Glutamatergic neuron (in vitro differentiated cells): ENCODE measurements at regions not wholly inside any gene's neighbourhood (a gene's known extent, or its start where the extent isn't known, plus 50 kb on each side); places are given as distances from the start of the nearest gene placed in this dataset.
"Not testable (repeated sequence)": the region's sequence is repeated elsewhere in the genome, so short reads cannot be mapped to it uniquely, and the experiment has no call there.

Experiments
- DNase-seq: peaks from one replicate; pipeline ENCODE4 v3.0.0; 2022
- H3K27ac Mint-ChIP-seq: one replicate; pipeline ENCODE4 v1.8.0; 2020; ENCODE audit warnings: mild to moderate bottlenecking, mixed read lengths, inconsistent platforms; ENCODE audit not compliant: unreplicated experiment
- H3K27me3 Mint-ChIP-seq: one replicate; pipeline ENCODE4 v1.8.0; 2020; ENCODE audit warnings: mild to moderate bottlenecking, moderate library complexity, mixed read lengths, inconsistent platforms; ENCODE audit not compliant: unreplicated experiment
- H3K36me3 Mint-ChIP-seq: one replicate; pipeline ENCODE4 v1.8.0; 2020; ENCODE audit warnings: mild to moderate bottlenecking, mixed read lengths, inconsistent platforms; ENCODE audit not compliant: unreplicated experiment
- H3K4me1 Mint-ChIP-seq: one replicate; pipeline ENCODE4 v1.8.0; 2020; ENCODE audit warnings: mild to moderate bottlenecking, low read depth, mixed read lengths, inconsistent platforms; ENCODE audit not compliant: unreplicated experiment
- H3K4me3 Mint-ChIP-seq: one replicate; pipeline ENCODE4 v1.8.0; 2020; ENCODE audit warnings: mild to moderate bottlenecking, mixed read lengths, inconsistent platforms; ENCODE audit not compliant: unreplicated experiment
- H3K9me3 Mint-ChIP-seq: one replicate; pipeline ENCODE4 v1.8.0; 2020; ENCODE audit warnings: mild to moderate bottlenecking, moderate library complexity, mixed read lengths, inconsistent platforms; ENCODE audit not compliant: unreplicated experiment
- TF ChIP-seq, protein P1 (sequence below): fragments of 200-600 bp; sonication (generic); IDR thresholded peaks from one replicate; pipeline ENCODE4 v1.5.0; 2021; ENCODE audit not compliant: partially characterized antibody, unreplicated experiment

DNA sequence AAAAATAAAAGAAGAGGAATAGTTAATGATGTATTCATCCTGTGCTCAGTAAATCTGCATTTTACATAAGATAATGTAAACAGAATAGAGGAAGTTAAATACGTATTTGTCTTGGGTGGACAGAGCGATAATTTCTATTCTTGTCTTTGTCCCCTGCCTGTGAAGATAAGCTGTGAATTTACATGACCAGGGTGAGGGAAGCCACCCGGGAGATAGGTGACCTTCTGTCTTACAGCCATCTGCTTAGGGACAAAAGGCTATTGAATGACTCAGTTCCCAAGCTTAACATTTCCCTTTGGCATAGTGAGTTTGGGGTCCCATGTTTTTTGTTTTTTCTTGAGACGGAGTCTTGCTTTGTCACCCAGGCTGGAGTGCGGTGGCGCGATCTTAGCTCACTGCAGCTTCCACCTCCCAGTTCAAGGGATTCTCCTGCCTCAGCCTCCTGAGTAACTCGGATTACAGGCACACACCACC lies 88.7 kb upstream of the KCTD7 start:
- Mint-ChIP-seq H3K4me1 (peaks cover 14% of the 10 kb centered on the region), H3K27me3 (peaks cover 2% of the 10 kb centered on the region), H3K9me3 (peaks cover 2% of the 10 kb centered on the region), H3K4me3 (peak overlapping the region; percentile 9), H3K36me3 (no peaks in the 10 kb centered on the region), H3K27ac (peak overlapping the region; percentile 95)
- no peak for DNase-seq
- TF ChIP-seq, protein P1, sequence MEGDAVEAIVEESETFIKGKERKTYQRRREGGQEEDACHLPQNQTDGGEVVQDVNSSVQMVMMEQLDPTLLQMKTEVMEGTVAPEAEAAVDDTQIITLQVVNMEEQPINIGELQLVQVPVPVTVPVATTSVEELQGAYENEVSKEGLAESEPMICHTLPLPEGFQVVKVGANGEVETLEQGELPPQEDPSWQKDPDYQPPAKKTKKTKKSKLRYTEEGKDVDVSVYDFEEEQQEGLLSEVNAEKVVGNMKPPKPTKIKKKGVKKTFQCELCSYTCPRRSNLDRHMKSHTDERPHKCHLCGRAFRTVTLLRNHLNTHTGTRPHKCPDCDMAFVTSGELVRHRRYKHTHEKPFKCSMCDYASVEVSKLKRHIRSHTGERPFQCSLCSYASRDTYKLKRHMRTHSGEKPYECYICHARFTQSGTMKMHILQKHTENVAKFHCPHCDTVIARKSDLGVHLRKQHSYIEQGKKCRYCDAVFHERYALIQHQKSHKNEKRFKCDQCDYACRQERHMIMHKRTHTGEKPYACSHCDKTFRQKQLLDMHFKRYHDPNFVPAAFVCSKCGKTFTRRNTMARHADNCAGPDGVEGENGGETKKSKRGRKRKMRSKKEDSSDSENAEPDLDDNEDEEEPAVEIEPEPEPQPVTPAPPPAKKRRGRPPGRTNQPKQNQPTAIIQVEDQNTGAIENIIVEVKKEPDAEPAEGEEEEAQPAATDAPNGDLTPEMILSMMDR = no peak

DNA sequence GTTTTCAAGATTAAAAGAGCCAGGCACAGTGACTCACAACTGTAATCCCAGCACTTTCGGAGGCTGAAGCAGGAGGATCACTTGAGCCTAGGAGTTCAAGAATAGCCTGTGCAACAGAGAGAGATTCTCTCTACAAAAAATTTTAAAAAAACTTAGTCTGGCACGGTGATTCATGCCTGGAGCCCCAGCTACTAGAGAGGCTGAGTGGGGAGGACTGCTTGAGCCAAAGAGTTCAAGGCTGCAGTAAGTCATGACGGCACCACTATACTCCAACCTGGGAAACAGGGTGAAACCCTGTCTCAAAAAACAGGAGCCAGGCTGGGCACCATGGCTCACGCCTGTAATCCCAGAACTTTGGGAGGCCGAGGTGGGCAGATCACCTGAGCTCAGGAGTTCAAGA lies 86.6 kb upstream of the KCTD7 start:
- H3K27ac Mint-ChIP-seq = peak overlapping the region; percentile 28
- H3K36me3 Mint-ChIP-seq = no peaks in the 10 kb centered on the region
- TF ChIP-seq, protein P1 = no peak
- H3K4me1 Mint-ChIP-seq = peaks cover 14% of the 10 kb centered on the region
- peaks cover 2% of the 10 kb centered on the region for H3K27me3 Mint-ChIP-seq
- H3K4me3 Mint-ChIP-seq = no peak overlapping the region
- no peak for DNase-seq
- H3K9me3 Mint-ChIP-seq = peaks cover 2% of the 10 kb centered on the region

DNA sequence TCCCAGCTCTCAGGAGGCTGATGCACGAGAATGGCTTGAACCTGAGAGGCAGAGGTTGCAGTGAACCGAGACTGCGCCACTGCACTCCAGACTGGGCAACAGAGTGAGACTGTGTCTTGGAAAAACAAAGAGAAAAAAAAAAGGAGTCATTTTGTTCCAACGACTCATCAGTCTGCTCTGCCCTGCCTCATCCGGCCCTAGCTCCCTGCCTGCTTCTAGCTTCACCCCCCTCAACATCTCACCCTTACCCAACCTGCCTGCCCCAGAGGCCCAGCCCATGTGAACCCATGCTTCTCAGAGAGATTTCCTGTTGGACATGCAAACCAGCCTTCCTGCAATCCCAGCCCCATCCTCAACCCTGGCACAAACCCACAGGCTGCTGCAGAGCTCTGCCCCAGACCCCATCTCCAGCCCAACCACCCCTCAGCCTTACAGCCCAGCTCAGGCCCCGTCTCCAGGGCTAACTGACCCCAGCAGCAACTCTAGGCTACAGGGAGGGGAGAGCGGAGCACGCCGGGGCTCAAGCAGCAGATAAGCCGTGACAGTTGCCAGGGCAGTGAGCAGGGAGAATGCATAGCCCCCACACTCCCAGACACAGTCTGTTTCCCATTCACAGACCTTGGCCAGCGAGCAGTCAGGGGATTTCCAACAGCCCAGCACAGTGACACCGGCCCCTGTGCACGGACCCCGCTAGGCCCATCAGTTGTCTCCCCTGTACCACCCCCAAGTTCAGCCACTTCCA lies 86.0 kb upstream of the KCTD7 start:
- Mint-ChIP-seq H3K27ac (peak overlapping the region; percentile 22), H3K4me3 (no peak overlapping the region), H3K4me1 (peaks cover 14% of the 10 kb centered on the region), H3K27me3 (peaks cover 2% of the 10 kb centered on the region), H3K9me3 (peaks cover 2% of the 10 kb centered on the region), H3K36me3 (no peaks in the 10 kb centered on the region)
- TF ChIP-seq, protein P1 = no peak
- DNase-seq = no peak

DNA sequence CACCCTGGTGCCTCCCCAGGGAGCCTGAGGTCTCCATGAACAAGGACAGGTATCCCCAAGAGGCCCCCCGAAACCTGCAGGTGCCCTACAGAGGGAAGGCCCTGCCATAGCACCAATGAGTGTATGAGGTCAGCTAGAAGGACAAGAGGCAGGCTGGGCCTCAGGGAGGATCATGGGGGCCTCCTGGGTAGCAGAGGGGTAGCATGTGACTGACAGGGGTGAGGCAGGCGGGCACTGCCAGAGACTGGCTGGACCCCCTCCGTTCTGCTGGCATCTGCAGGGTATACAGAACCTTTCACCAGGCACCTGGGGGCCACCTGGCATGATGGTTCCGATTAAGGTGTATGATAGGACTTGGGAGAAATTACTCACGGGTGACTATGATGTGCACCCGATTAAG lies 79.2 kb upstream of the KCTD7 start:
- Mint-ChIP-seq H3K4me1 (no peaks in the 10 kb centered on the region), H3K27ac (no peak overlapping the region), H3K36me3 (no peaks in the 10 kb centered on the region), H3K4me3 (no peak overlapping the region), H3K9me3 (no peaks in the 10 kb centered on the region), H3K27me3 (peaks cover 2% of the 10 kb centered on the region)
- TF ChIP-seq, protein P1 = no peak
- DNase-seq = no peak

DNA sequence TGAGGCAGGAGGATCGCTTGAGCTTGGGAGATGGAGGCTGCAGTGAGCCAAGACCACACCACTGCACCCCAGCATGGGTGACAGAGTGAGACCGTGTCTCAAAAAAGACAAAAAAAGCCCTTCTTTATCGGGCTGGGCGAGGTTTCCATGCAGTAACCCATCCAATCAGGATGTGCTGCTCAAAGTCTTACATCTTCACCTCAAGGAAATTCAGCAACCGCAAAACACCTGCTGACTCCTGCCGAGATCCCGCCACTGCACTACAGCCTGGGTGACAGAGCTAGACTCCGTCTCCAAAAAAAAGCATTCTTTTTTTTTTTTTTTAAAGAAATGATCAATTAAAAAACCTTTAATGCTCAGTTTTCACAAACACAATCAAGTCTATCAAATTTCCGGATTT lies 75.7 kb upstream of the KCTD7 start:
- TF ChIP-seq, protein P1 = no peak
- Mint-ChIP-seq H3K27me3 (peaks cover 4% of the 10 kb centered on the region), H3K27ac (no peak overlapping the region), H3K4me3 (no peak overlapping the region), H3K36me3 (no peaks in the 10 kb centered on the region), H3K9me3 (no peaks in the 10 kb centered on the region), H3K4me1 (no peaks in the 10 kb centered on the region)
- no peak for DNase-seq

DNA sequence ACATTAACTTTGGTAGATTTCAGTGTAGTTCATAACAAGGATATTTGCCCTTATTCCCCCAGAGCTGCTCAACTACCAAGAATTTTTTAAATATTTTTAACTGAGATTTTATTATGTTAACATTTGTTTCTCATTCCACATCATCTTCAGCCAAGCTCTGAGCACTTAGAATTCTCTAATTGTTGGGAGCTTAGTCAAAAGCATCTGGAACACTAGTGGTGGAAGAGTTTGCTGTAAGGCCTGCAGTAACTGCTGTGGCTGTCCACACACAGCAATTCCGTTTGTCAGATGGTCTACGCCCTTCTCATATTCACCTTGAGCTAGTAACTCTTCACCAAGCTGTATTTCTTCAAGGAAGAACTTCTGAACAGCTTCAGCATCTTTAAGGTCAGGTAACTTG lies 75.0 kb upstream of the KCTD7 start:
- H3K27ac Mint-ChIP-seq, H3K36me3 Mint-ChIP-seq, H3K9me3 Mint-ChIP-seq, H3K4me1 Mint-ChIP-seq, DNase-seq, H3K27me3 Mint-ChIP-seq, H3K4me3 Mint-ChIP-seq: not testable (repeated sequence)

DNA sequence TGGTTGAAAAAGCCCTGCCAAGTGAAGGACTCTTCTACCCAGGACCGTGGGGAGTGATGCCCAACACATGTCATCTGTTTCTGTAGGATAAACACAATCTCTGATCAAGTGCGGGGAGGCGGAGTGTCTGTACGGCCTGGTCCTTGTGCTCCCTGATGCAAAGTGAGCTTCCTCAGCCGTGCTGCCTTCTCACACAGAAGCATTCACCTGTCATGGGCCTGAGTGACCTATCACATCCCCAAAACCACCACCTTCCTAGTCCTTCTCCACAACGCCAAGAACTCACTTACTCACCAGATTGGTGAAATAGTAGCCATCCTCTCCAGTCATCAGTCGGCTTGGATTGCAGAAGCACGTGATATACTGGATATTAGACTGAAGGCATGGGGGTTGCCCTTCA lies 74.4 kb upstream of the KCTD7 start:
- H3K4me1 Mint-ChIP-seq, H3K27me3 Mint-ChIP-seq, H3K4me3 Mint-ChIP-seq, H3K9me3 Mint-ChIP-seq, H3K36me3 Mint-ChIP-seq, DNase-seq, H3K27ac Mint-ChIP-seq: not testable (repeated sequence)
